Subcutaneous abdominal adipose tissue (tissue), 5 donors: ENCODE measurements at regions not wholly inside any gene's neighbourhood (a gene's known extent, or its start where the extent isn't known, plus 50 kb on each side); places are given as distances from the start of the nearest gene placed in this dataset.

Experiments
- H3K27ac ChIP-seq: one replicate; pipeline ENCODE4 v1.7.0; 2013; ENCODE audit warnings: low read depth, mild to moderate bottlenecking, inconsistent platforms, low read length, moderate library complexity
- H3K27me3 ChIP-seq, 5 donors: one replicate each; pipeline ENCODE4 v1.7.0; 2013; ENCODE audit warnings: low read length in 5 of 5, inconsistent platforms in 1 of 5; ENCODE audit not compliant: control insufficient read depth in 5 of 5, insufficient read depth in 4 of 5
- H3K36me3 ChIP-seq, 5 donors: one replicate each; pipeline ENCODE4 v1.7.0; 2013; ENCODE audit warnings: low read length in 5 of 5; ENCODE audit not compliant: control insufficient read depth in 5 of 5, insufficient read depth in 5 of 5
- H3K4me1 ChIP-seq, 5 donors: one replicate each; pipeline ENCODE4 v1.7.0; 2013; ENCODE audit warnings: low read length in 5 of 5, mild to moderate bottlenecking in 3 of 5, moderate library complexity in 1 of 5; ENCODE audit not compliant: control insufficient read depth in 5 of 5, insufficient read depth in 5 of 5
- H3K4me3 ChIP-seq, 5 donors: one replicate each; pipeline ENCODE4 v1.7.0; 2013; ENCODE audit warnings: low read length in 5 of 5, low read depth in 1 of 5
- H3K9ac ChIP-seq, 5 donors: one replicate each; pipeline ENCODE4 v1.7.0; 2013; ENCODE audit warnings: low read length in 5 of 5, mild to moderate bottlenecking in 4 of 5, moderate library complexity in 3 of 5
- H3K9me3 ChIP-seq, 5 donors: one replicate each; pipeline ENCODE4 v1.7.0; 2013; ENCODE audit warnings: low read length in 5 of 5; ENCODE audit not compliant: control insufficient read depth in 5 of 5
- donor health status: healthy.
- donor health status: healthy.
- donor health status: healthy.
- donor health status: healthy.
- donor health status: healthy.

- peak overlapping the region in 1 of 5 donors; percentile 13 for H3K4me3 ChIP-seq
- H3K27ac ChIP-seq: no peak overlapping the region
- H3K27me3 ChIP-seq: peaks cover 0 to 4% (median 0%) of the 10 kb centered on the region in 5 donors
- no peak overlapping the region for H3K9ac ChIP-seq
- no peaks in the 10 kb centered on the region for H3K36me3 ChIP-seq
- H3K4me1 ChIP-seq: peaks cover 0 to 28% (median 26%) of the 10 kb centered on the region in 5 donors
- peaks cover 0 to 8% (median 3%) of the 10 kb centered on the region in 5 donors for H3K9me3 ChIP-seq
Observed at GRCh38 chr14:104440297-104440956, 139.1 kb upstream of the C14orf180 start.

GRCh38 chr14:104441275-104442106 lies 138.1 kb upstream of the C14orf180 start:
- peaks cover under 1 to 6% (median 4%) of the 10 kb centered on the region in 5 donors for H3K27me3 ChIP-seq

GRCh38 chr14:104442107-104442551 lies 137.4 kb upstream of the C14orf180 start:
- H3K4me1 ChIP-seq: peaks cover 0 to 15% (median 9%) of the 10 kb centered on the region in 5 donors
- H3K4me3 ChIP-seq: no peak overlapping the region
- peaks cover 4 to 11% (median 7%) of the 10 kb centered on the region in 5 donors for H3K27me3 ChIP-seq
- H3K9ac ChIP-seq: no peak overlapping the region
- no peak overlapping the region for H3K27ac ChIP-seq
- no peaks in the 10 kb centered on the region for H3K36me3 ChIP-seq
- H3K9me3 ChIP-seq: peaks cover 0 to 8% (median 3%) of the 10 kb centered on the region in 5 donors

More at GRCh38 chr14:104441275-104442106, 138.1 kb upstream of the C14orf180 start:
- no peak overlapping the region for H3K4me3 ChIP-seq
- H3K27ac ChIP-seq: no peak overlapping the region
- peaks cover 0 to 8% (median 3%) of the 10 kb centered on the region in 5 donors for H3K9me3 ChIP-seq
- no peaks in the 10 kb centered on the region for H3K36me3 ChIP-seq
- H3K4me1 ChIP-seq: peaks cover 0 to 18% (median 15%) of the 10 kb centered on the region in 5 donors
- no peak overlapping the region for H3K9ac ChIP-seq

- Histone ChIP-seq H3K4me1 (peaks cover 0 to 9% (median 2%) of the 10 kb centered on the region in 5 donors), H3K4me3 (no peak overlapping the region), H3K36me3 (no peaks in the 10 kb centered on the region), H3K9me3 (peaks cover 0 to 9% (median 4%) of the 10 kb centered on the region in 5 donors), H3K27ac (no peak overlapping the region), H3K9ac (no peak overlapping the region), H3K27me3 (peaks cover 4 to 11% (median 7%) of the 10 kb centered on the region in 5 donors)
Observed at GRCh38 chr14:104442631-104443390, 136.8 kb upstream of the C14orf180 start.

GRCh38 chr14:104443391-104444158 lies 136.0 kb upstream of the C14orf180 start:
- no peaks in the 10 kb centered on the region for H3K36me3 ChIP-seq
- no peak overlapping the region for H3K4me3 ChIP-seq

GRCh38 chr14:104444159-104445030 lies 135.2 kb upstream of the C14orf180 start:
- no peak overlapping the region for H3K9ac ChIP-seq
- peaks cover 4 to 11% (median 10%) of the 10 kb centered on the region in 5 donors for H3K27me3 ChIP-seq
- peaks cover 0 to 12% (median 0%) of the 10 kb centered on the region in 5 donors for H3K4me1 ChIP-seq
- H3K9me3 ChIP-seq: peaks cover 5 to 23% (median 17%) of the 10 kb centered on the region in 5 donors
- no peaks in the 10 kb centered on the region for H3K36me3 ChIP-seq
- no peak overlapping the region for H3K4me3 ChIP-seq
- no peak overlapping the region for H3K27ac ChIP-seq

More at GRCh38 chr14:104443391-104444158, 136.0 kb upstream of the C14orf180 start:
- Histone ChIP-seq H3K27ac (no peak overlapping the region), H3K27me3 (peaks cover 4 to 11% (median 10%) of the 10 kb centered on the region in 5 donors), H3K9me3 (peaks cover 3 to 17% (median 11%) of the 10 kb centered on the region in 5 donors), H3K4me1 (peaks cover 0 to 12% (median 0%) of the 10 kb centered on the region in 5 donors), H3K9ac (no peak overlapping the region)

GRCh38 chr14:104445086-104445485 lies 134.5 kb upstream of the C14orf180 start:
- Histone ChIP-seq H3K4me3 (no peak overlapping the region), H3K4me1 (peaks cover 0 to 12% (median 0%) of the 10 kb centered on the region in 5 donors), H3K9me3 (peaks cover 5 to 24% (median 16%) of the 10 kb centered on the region in 5 donors), H3K9ac (no peak overlapping the region), H3K27me3 (peaks cover 4 to 11% (median 10%) of the 10 kb centered on the region in 5 donors), H3K27ac (no peak overlapping the region), H3K36me3 (no peaks in the 10 kb centered on the region)

- Histone ChIP-seq H3K4me1 (peaks cover 0 to 12% (median 0%) of the 10 kb centered on the region in 5 donors), H3K27me3 (peaks cover 4 to 11% (median 10%) of the 10 kb centered on the region in 5 donors), H3K36me3 (no peaks in the 10 kb centered on the region), H3K27ac (no peak overlapping the region), H3K4me3 (no peak overlapping the region), H3K9me3 (peaks cover 9 to 24% (median 14%) of the 10 kb centered on the region in 5 donors), H3K9ac (no peak overlapping the region)
Observed at GRCh38 chr14:104445832-104446381, 133.7 kb upstream of the C14orf180 start.
